SKM-1 (cell line): ENCODE measurements at regions not wholly inside any gene's neighbourhood (a gene's known extent, or its start where the extent isn't known, plus 50 kb on each side); places are given as distances from the start of the nearest gene placed in this dataset.

Experiments
- DNase-seq: peaks from one replicate; lab custom pipeline; 2025; ENCODE audit not compliant: unreplicated experiment; lab: John Stamatoyannopoulos, UW

DNA sequence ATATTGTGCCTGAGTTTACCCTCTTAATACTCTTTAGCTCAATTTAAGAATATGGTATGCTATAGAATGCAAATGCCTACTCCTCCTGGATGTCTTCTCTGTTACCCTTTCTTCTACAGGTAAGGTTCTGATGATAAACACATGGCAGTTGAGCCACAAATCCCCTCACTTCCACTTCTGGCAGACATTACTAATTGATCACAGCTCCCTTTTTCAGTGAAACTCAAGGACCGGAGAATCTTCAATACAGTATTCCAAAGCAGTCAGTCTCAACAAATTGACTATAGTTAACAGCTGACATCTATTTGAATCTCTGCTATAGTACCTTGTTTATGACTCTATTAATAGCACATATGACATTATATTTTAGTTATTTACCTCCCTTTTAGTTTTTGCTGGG is 232.1 kb upstream of the ADAMTS9 start:
- no peak for DNase-seq

DNA sequence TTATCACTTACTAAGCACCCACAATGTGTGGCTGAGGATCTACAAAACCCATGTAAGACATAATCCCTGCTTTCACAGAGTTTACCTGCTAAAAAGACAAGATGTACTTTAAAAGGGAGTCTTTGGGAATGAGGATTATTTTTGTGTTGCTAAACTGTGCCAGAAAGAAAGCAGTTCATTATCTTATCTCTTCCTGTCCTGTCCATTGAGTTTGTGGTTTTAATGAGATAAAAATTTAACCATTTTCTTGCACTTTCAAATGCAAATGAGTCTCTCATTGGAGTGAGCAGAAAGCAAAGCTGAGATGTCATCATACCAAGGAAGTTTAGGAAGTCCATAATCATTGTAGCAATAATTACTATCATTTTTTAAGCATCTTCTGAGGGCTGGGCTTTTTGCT is 231.2 kb upstream of the ADAMTS9 start:
- no peak for DNase-seq

DNA sequence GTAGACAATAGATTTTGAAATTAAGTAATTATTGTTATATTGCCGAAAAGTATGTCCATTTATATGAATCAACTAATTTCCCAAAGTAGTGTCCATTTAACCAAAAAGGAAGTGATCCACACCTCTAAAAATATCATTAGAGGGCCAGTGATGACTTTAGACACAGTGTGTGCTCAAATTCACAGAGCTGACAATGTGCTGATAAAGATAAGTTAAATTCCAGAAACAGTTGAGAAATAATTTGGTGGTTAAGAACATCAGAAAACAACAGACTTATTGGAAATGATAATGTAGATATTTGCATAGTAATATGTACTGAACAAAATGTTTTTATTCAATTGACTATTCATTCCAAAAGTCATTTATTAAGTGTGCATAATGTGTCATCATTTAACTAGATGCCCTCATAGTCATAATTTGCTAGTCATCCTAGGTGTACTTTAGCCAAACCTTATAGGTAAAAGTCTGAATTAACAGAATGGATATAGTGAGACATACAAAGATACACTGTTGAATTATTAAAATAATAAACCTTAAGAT is 230.2 kb upstream of the ADAMTS9 start:
- no peak for DNase-seq

DNA sequence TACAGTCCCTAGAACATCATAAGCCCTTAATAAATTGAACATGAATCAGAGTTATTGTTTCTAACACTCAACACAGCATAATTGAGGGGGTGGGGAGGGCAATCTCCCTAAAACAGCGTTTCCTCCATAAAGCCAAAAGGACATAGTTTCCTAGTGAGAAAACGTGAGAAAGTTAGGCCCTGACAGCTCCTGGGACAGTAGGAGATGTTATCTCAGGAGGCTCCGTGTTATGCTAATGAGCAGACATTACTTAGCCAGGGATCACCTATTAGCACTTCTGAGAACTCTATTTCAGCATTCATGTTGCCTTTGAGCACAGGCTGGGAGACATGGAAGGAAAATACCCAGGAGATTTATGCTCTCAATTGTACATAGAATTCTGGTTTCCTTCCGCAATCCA is 229.1 kb upstream of the ADAMTS9 start:
- DNase-seq = no peak

DNA sequence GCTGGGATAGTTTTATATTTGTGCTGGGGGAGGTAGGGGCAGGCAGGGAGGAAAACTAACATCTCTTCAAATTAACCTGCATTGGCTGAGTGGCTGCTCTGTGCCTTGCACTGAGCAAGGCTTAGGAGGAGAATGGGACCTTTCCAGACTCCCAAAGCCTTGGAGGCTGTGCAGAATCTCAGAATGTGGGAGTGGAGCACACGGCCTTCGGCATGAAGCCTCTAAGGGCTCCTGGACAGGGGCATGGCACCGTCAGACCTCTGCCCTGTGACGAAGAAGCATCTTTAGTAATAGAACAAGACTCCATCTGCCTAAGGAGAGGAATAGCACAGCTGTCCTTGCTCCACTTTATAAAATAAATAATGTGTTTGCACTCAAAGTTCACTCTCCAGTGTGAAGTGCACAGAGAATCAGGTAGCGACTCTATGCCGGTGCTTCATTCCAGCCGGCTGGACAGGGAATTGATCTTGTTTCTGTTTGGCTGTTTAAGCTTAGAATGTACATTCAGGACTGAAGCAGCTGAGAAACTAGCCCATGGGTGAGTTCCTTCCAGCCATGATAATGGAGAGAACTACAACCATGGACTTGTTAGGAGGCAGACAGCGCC is 228.5 kb upstream of the ADAMTS9 start:
- no peak for DNase-seq

DNA sequence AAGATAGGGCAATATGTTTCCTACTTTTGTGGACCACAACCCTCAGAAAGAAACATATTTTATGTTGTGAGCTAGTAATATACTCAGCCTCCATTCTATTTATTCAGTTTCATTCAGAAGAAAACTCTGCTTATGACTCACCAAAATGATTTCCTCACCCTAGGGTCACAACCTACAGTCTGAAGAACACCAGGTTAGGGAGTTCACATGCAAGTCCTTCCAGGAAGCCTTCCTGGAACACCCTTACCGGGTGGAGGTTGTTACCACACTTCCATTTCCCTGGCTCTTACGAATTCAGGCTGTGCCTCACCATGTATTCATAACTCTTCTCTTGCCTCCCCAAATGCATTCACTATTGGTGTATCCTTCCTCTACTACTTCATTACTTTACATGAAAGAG is 228.0 kb upstream of the ADAMTS9 start:
- DNase-seq = no peak

DNA sequence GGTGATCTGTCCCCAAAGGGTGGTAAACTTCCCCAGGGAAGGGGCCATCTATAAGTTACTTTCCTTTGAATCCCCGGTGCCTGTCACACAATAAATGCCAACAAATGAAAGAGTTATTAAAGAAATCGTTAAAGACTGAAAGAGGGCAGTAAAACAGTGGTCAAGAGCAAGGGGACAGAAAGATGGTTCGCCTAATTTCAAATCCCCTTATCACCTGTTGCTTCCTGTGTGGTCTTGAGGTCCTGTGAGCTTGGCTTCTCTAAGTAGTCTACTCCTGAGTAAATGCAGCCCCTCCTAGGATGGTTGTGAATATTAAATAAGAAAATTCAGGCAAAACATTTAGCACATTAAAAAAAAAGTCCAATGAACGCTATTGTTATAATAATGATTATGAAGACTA is 225.7 kb upstream of the ADAMTS9 start:
- no peak for DNase-seq

DNA sequence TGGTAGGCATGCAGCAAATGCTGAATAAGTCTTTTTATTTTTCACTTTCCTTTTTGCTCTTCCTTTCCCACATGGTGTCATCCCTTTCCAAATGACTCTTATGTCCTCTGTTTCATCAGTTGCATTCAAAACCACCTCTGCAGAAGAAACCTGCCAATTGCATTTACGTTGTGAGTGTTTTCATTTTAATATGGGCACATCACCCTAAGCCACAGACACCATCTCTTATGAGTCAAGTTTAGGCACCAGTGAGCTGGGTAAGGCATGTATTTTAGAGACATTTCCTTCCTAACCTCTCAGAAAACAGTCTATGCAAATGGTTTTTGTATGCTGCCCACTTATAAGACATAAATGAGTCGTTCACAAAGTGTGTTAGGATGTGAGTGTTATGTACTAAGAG is 223.3 kb upstream of the ADAMTS9 start:
- DNase-seq = no peak

DNA sequence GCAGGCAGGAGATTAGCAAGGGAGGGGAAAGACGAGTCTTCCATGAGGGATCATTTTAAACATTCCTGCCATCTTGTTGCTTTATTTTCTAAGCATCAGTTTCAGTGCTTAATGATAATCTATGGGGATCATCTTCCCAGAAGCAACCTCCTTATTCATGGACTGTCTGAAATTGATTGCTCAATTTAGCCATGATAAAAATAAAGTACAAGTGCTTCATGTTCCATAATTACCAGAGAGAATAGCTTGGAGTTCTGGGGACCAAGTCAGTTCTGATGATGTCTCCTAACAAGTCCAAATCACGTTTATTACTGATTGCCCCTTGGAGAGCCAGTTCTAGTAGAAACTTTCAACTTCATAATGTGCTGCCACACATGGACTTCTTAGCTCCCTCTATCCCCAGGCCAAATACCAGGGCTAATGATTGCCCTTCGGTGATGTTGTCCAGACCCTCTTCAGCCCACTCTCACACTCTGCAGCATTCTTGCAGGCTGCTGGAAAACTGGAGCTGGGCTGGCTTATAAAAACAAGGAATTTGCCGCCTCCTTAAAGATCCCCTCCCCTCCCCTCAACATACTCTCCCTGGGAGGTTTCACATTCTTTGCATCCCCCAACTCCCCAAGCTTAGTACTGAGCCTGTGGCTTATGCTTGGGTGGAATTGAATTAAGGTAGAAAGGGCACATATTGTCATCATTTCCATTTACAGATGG is 222.1 kb upstream of the ADAMTS9 start:
- no peak for DNase-seq

DNA sequence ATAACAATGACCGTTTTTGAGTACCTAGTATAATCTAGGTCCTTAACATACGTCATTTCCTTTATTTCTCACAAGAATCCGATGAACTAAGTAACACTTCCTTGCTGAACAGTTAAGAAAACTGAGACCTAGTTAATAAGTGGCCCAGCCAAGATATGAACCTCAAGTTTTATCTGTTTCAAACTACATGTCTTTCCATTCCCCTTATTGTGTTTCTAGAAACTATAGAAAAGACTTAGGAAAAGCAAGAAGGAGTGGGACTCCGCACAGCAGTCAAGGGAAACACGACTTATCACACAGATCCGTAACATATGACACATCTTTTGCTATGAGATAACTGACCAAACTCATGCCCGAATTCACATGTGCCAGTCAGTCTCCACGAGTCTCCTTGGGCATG is 221.2 kb upstream of the ADAMTS9 start:
- DNase-seq = no peak

DNA sequence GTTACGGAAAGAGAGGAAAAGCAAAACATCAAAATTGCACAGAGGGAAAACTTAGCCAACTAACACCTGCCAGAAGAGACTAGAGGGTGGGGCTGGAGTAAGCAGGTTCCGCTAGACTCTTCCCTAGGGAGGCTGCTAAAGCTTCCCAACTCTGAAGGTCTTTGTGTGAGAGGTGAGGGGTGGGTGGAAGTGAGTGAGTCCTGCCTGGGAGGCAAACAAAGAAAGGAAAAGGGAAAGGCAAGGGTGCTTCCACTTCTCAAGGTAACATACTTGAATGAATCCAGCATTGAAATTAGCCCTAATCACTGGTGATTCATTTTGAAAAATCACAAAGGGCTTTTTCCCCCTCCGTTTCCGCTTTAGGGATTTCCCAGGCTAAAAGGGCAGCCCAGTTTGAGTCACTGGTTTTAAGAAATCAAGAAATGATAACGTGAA is 220.5 kb upstream of the ADAMTS9 start:
- DNase-seq = no peak

DNA sequence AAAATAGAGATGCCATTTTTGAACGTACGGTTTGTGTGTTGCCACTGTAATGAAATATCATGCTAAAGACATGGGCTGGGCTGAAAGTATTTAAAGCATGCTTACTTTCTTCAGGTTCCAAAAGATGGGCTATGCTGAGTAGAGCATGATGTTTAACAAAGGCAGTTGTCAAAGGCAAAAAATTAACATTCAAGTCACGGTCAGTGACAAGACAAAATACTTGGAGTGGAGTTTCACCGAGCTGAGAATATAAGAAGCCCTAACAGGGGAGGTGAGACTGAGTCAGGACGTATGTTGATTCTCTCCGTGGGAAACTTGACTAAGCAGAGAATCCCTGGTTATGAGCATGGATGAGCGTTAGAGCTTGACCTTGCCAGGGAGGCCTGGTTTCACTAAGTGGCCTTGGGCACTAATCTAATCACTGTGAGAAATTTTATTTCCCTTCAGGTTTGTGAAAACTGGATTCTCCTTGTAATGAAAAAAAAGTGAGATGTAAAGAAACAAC is 218.2 kb upstream of the ADAMTS9 start:
- no peak for DNase-seq

DNA sequence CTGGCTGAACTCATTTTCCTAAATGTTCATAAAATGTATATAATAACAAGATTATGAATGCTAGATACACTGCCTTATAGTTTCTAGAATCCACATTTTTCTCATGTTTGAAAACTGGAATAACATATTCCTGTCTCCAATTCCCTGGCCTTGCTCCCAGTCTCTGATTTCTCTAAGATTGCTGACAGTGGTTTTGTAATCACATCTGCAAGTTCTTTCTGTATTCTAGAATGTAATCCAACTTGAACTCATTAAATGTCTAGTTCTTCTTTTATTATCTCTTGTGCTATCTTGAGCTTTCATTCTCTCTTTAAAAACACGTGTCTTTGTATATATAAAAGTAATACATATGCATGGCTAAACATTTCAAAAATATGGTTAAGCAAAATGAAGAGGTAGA is 215.2 kb upstream of the ADAMTS9 start:
- no peak for DNase-seq

DNA sequence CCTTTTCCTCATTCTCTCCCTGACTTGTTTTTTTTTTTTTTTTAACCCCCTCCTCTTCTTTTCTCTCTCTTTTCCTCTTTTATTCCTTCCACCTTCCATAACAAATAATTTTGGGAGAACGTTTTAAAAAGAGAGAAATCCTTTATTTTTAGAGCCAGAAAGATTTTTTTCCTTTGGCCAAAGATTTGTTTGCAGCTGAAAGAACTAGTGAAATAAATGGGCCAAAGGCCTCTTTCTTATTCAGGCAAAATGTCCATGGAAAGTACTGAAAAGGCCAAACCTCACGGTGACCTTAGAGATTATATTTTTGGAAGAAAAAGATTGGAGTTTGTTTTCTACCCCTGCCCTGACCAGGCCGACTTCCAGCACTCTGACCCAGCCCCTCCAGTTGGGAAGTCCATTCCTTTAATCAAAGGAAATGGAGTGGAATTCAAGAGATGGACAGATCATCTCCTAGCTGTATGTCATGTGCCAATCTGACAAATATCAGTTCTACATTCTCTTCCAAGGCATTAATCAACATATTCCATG is 214.3 kb upstream of the ADAMTS9 start:
- no peak for DNase-seq

DNA sequence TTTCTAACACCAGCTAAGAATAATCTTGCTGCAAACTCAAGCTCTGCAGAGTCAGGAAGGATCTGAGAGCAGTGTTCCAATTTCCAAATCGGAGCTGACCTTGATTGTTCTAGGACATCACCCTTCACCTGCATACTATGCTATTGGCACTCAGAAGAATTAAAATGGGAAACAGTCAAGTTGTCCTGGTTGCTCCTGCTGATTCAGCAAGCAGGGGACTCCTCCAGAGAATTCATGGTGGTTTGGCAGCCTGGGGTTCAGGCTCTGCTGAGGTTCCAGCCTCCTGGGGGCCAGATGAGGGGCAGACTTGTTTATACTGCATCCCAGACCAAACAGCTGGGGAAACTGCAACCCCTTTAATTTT is 213.7 kb upstream of the ADAMTS9 start:
- no peak for DNase-seq

DNA sequence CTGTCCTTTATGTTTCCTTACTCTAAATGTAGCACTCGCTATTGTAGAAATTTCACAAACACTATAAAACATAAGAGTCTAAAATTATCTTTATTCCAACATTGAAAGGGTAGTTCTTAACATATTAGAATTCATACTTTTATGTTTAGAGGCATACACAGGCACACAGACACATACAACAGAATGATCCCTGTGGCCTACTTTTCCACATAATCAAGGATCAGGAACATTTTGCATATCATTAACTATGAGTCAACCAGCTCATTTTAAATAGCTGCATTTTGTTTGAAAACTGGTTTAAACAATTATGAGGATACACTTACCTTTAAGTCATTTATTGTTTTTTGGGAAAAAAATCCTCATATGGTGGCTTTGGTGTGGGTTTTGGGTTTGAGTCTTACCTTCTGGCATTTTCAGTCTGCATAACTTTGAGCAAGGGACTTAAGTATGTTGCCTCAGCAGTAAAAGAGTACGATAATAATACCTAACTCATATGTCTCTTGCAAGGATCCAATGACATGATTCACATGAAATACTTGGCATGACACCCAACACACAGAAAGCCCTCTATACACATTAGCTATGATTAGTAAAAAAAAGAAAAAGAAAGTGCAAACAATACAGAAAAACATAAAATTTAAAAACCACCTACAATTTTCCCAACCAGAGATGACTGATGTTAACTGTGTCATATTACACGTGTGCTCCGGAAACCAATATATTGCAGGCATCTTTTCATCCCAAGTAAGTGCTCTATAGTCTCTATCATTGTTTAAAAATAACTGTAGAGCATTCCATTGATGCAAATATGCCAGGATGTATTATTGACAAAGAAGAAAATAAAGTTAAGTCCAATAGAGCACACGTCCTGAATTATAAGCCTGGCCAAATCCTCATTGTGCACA is 213.1 kb upstream of the ADAMTS9 start:
- DNase-seq = no peak

DNA sequence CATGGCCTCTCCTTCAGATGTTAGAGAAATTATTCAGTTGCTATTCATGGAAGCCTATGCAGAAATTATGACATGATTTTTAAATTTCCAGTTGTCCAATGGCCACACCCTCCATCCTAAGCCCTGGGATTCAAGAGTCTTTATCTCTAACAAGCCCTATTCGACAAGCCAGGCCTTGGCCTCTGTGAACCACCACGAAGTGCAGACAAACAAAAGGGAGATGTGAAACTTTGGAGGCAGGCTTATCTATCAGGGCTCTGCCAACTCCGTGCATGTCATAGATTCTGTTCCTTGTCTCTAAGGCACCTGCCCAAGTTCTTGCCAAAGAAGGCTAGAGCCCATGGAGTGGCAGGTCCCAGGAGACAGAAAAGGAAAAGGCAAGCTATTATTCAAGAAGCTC is 212.4 kb upstream of the ADAMTS9 start:
- DNase-seq = no peak

DNA sequence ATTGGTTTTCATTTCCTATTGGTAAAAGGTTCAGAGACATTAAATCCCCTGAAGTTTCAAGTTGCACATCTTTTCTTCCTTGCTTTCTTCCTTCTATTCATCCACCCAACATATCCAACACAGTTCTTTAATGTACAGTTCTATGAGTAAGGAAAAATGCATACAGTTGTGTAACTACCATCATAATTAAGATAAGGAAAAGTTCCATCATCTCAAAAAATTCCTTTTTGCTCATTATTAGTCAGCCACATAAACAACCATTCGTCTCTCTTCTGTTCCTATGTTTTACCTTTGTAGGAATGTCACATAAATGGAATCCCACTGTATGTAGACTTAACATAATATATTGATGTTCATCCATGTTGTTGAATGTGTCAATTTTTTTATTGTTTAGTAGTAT is 211.1 kb upstream of the ADAMTS9 start:
- no peak for DNase-seq

DNA sequence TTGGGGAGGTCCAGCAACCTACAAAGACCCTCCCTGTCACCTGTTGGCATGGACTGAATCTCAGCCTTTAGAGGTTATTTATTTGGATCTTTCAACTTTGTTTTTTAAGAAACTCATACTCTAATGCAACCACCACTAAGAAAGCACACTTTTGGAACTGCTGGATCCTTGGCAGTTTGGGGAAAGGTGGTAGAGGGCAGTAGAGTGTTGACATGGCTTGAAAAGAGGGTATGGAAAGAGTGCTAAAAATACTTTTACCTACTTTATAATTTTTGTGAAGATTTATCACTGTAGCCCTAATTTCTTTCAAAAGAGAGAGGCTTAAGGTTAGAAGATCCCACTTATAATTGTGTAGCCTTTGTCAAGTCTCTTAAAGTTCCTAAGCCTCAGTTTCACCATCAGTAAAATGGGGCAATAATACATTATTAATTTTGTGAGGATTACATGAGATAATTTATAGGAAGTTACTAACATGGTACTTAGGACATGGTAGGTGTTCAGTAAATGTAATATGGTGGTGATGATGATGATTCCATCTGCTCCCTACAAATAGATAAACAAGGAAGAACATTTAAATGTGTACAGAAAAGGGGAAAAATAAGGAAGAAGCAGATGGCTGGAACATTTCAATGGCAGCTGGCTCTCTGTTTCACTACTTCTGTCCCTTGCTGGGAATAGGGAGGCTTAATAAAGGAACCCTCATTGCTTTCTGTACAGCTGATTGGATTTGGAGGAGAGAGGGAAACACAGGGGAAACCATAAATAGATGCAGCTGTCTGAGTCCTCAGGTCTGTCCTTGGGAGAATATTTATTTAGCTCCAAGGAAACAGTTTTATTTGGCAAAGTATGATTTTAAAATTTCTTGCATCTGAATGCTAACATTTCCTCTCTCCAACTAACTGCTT is 208.4 kb upstream of the ADAMTS9 start:
- DNase-seq = no peak
